ENCODE measurements at regions not wholly inside any gene's neighbourhood (a gene's known extent, or its start where the extent isn't known, plus 50 kb on each side); places are given as distances from the start of the nearest gene placed in this dataset.

DNA sequence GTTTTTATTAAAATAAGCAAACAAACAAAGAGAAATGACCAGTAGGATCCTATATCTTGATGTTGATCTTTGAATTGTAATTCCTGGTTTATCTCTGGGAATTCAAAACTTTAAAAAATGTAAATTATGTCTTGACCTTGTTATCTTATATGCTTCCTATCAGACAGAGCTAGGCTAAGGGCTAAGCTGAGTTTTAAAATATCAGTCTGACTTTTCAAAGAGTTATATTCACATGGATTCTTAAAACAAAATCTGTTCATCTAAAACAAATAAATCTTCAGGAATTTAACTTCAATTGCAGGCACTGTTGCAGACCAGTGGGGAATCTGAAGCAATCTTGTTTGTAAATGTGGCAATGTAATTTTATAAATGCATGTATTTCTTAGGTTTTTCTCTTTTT lies 1144.1 kb downstream of the LRFN5 start:
- TF ChIP-seq, protein P1, sequence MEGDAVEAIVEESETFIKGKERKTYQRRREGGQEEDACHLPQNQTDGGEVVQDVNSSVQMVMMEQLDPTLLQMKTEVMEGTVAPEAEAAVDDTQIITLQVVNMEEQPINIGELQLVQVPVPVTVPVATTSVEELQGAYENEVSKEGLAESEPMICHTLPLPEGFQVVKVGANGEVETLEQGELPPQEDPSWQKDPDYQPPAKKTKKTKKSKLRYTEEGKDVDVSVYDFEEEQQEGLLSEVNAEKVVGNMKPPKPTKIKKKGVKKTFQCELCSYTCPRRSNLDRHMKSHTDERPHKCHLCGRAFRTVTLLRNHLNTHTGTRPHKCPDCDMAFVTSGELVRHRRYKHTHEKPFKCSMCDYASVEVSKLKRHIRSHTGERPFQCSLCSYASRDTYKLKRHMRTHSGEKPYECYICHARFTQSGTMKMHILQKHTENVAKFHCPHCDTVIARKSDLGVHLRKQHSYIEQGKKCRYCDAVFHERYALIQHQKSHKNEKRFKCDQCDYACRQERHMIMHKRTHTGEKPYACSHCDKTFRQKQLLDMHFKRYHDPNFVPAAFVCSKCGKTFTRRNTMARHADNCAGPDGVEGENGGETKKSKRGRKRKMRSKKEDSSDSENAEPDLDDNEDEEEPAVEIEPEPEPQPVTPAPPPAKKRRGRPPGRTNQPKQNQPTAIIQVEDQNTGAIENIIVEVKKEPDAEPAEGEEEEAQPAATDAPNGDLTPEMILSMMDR (IDR thresholded peaks at IDR 0.05), result no peak
- TF ChIP-seq EP300 (IDR thresholded peaks at IDR 0.05; ENCODE audit: low read depth), result no peak
